Transverse colon (tissue), 4 donors: ENCODE measurements at regions not wholly inside any gene's neighbourhood (a gene's known extent, or its start where the extent isn't known, plus 50 kb on each side); places are given as distances from the start of the nearest gene placed in this dataset.

Source experiments
- DNase-seq: peaks from one replicate; pipeline ENCODE4 v3.0.0-alpha.2; 2019
- H3K27ac ChIP-seq, 4 donors: fragments of 200-600 bp; sonication (generic); 2 replicates each; pipeline ENCODE4 v1.5.1; 2016 to 2018; ENCODE audit warnings: inconsistent platforms in 4 of 4
- H3K27me3 ChIP-seq: fragments of 200-600 bp; sonication (generic); 2 replicates; pipeline ENCODE4 v1.5.1; 2017; ENCODE audit warnings: inconsistent platforms
- H3K36me3 ChIP-seq, 4 donors: fragments of 200-600 bp; sonication (generic); 2 replicates each; pipeline ENCODE4 v1.5.1; 2017 to 2019; ENCODE audit warnings: inconsistent platforms in 4 of 4
- H3K4me1 ChIP-seq, 4 donors: fragments of 200-600 bp; sonication (generic); 2 replicates each; pipeline ENCODE4 v1.5.1; 2017 to 2020; ENCODE audit warnings: inconsistent platforms in 4 of 4
- H3K4me3 ChIP-seq, 4 donors: fragments of 200-600 bp; sonication (generic); 1 replicate in 1 of 4; 2 replicates in 3 of 4; pipeline versions ENCODE4 v1.5.1 to v1.6.1; 2017 to 2019; ENCODE audit warnings: inconsistent platforms in 4 of 4
- H3K9me3 ChIP-seq, 2 donors: fragments of 200-600 bp; sonication (generic); 2 replicates each; pipeline ENCODE4 v1.5.1; 2017 to 2019; ENCODE audit warnings: inconsistent platforms in 2 of 2
- CTCF ChIP-seq, 5 experiments: fragments of 200-600 bp in 3 of 5; fragments of 450-650 bp in 2 of 5; sonication (generic) in 3 of 5; IDR thresholded peaks; 1 replicate in 2 of 5; 2 replicates in 3 of 5; pipeline ENCODE4 v1.5.1; 2016 to 2017; ENCODE audit warnings: antibody characterized with exemption in 5 of 5, inconsistent platforms in 3 of 5, mild to moderate bottlenecking in 2 of 5, moderate library complexity in 1 of 5
- EP300 ChIP-seq: sonication (generic); formaldehyde crosslinking; IDR thresholded peaks from one replicate; pipeline ENCODE4 v1.6.1; 2017; ENCODE audit warnings: antibody characterized with exemption, low read depth
- POLR2A ChIP-seq: fragments of 450-650 bp; IDR thresholded peaks from one replicate; pipeline ENCODE4 v1.6.1; 2016; ENCODE audit warnings: antibody characterized with exemption, mild to moderate bottlenecking, moderate library complexity
- POLR2AphosphoS5 ChIP-seq, 3 donors: sonication (generic); formaldehyde crosslinking; IDR thresholded peaks; one replicate each; pipeline ENCODE4 v1.6.1; 2016; ENCODE audit warnings: antibody characterized with exemption in 3 of 3
- WGBS, 2 donors: methylation state at CpG; one replicate each; pipeline ENCODE4 v1.1.5; 2018; ENCODE audit warnings: low coverage in 1 of 2; 5-methylcytosine and 5-hydroxymethylcytosine counted together
- in situ Hi-C, 4 donors: fragments of 200-750 bp; cut with MboI; loops; one replicate each; pipeline versions ENCODE4 v1.15.0 to v1.15.1; 2017; ENCODE audit warnings: low sequenced_read_pairs in 3 of 4, low pct_ligation_motif_present in 1 of 4, low pct_unique_long_range_greater_than_20kb in 1 of 4
- intact Hi-C: fragments of 100-400 bp; cut with DNase I; formaldehyde crosslinking; loops from one replicate; pipeline ENCODE4 v1.15.1; 2023; ENCODE audit warnings: low total_unique reads

DNA sequence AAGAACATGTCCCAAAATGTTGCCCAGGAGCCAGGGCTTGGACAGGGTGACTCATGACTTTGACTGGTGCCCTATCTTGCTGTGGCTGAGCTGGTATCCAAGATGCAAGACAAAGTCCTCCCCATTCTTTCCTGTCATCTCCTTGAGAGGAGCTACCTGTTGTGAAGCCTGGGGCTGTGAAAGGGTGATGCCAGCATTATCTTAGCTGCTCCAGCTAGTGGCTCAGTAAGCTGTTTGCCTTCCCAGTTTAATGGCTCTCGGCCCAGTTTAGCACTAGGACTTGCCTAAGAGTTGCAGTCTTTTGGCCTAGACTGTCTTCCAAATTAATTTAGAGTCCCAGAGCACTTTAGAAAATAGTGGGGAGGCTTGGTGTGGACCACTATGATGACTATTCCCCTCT lies 424.3 kb upstream of the NRG3 start:
- 43 to 50% methylated on average over 1 of the region's 1 CpG for WGBS, 2 donors
- Histone ChIP-seq H3K27me3 (no peaks in the 10 kb centered on the region), H3K4me1 (no peaks in the 10 kb centered on the region), H3K36me3 (no peaks in the 10 kb centered on the region), H3K27ac (no peak overlapping the region), H3K4me3 (no peak overlapping the region), H3K9me3 (peaks cover 0 to 6% of the 10 kb centered on the region in 2 donors)
- TF ChIP-seq POLR2A (no peak), CTCF (IDR thresholded peaks at IDR 0.05) (no peak), POLR2AphosphoS5 (IDR thresholded peaks at IDR 0.05) (no peak), EP300 (no peak)
- intact Hi-C loops: no loop called here
- in situ Hi-C loops: no loop called here
- DNase-seq: no peak

GRCh38 chr10:81472927-81473470 lies 402.0 kb upstream of the NRG3 start:
- TF ChIP-seq POLR2AphosphoS5 (IDR thresholded peaks at IDR 0.05): no peak
- no peak for TF ChIP-seq POLR2A
- TF ChIP-seq CTCF (IDR thresholded peaks at IDR 0.05): no peak
- no peak for TF ChIP-seq EP300
- Histone ChIP-seq H3K27me3 (no peaks in the 10 kb centered on the region), H3K27ac (no peak overlapping the region), H3K36me3 (no peaks in the 10 kb centered on the region), H3K4me1 (no peaks in the 10 kb centered on the region), H3K9me3 (no peaks in the 10 kb centered on the region), H3K4me3 (no peak overlapping the region)
- no peak for DNase-seq
- 75% methylated on average over 11 of the region's 11 CpGs; no CpG with 5 or more reads in 1 of the 2 donors for WGBS, 2 donors
- intact Hi-C loops: no loop called here
- in situ Hi-C loops: no loop called here

DNA sequence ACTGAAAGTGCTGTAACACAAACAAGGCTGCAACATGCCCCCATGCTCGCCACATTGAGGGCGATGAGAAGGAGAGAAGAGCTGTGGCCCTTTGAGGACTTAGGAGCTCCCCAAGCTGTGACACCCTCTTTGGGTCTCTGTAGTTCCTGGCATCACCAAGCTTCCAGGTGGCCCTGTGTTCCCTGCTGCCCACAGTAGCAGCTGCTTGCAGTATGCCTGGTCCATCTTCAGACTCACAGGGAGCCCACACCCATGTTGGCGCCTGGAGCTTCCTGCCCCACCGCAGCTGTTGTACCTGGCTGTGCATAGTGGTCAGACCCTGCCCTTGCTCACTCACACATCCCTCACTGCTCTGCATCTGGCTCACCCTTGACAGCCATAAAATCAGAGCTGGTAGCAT lies 401.2 kb upstream of the NRG3 start:
- H3K4me1 ChIP-seq: no peaks in the 10 kb centered on the region
- H3K9me3 ChIP-seq: no peaks in the 10 kb centered on the region
- TF ChIP-seq POLR2AphosphoS5 (IDR thresholded peaks at IDR 0.05): no peak
- no peak for TF ChIP-seq POLR2A
- no peak for TF ChIP-seq EP300
- no peak overlapping the region for H3K4me3 ChIP-seq
- no peaks in the 10 kb centered on the region for H3K27me3 ChIP-seq
- intact Hi-C loops: no loop called here
- H3K36me3 ChIP-seq: no peaks in the 10 kb centered on the region
- H3K27ac ChIP-seq: no peak overlapping the region
- no peak for DNase-seq
- 67 to 97% methylated on average over 1 to 4 of the region's 4 CpGs for WGBS, 2 donors
- in situ Hi-C loops: no loop called here

DNA sequence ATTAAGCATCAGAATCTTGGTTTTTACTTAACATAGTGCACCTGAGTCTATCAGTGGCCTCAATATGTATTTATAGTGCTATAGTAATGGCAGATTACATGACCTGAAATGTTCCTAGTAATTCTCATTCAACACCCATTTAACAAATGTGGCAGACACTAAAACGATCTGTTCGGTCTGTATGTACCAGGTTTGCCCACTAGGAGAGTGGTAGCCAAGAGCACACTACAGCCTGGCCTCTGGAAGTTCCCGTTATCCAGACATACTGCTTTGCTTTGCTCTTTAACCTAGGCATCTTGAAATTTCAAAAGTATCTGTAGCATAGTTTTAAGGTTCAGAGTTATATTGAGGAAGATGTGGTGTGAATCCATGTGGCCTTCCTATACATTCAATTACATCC lies 395.7 kb upstream of the NRG3 start:
- no peak for DNase-seq
- H3K4me1 ChIP-seq: no peaks in the 10 kb centered on the region
- no peak overlapping the region for H3K27ac ChIP-seq
- 80 to 84% methylated on average over 3 of the region's 3 CpGs for WGBS, 2 donors
- H3K4me3 ChIP-seq: no peak overlapping the region
- H3K36me3 ChIP-seq: no peaks in the 10 kb centered on the region
- in situ Hi-C loops (no loop called here), intact Hi-C loops (no loop called here)
- TF ChIP-seq POLR2A (no peak), POLR2AphosphoS5 (IDR thresholded peaks at IDR 0.05) (no peak), EP300 (no peak), CTCF (IDR thresholded peaks at IDR 0.05) (no peak)
- no peaks in the 10 kb centered on the region for H3K27me3 ChIP-seq
- H3K9me3 ChIP-seq: no peaks in the 10 kb centered on the region

GRCh38 chr10:81496626-81497025 lies 378.4 kb upstream of the NRG3 start:
- intact Hi-C loops: no loop called here
- no peaks in the 10 kb centered on the region for H3K27me3 ChIP-seq
- no peaks in the 10 kb centered on the region for H3K9me3 ChIP-seq
- H3K36me3 ChIP-seq: no peaks in the 10 kb centered on the region
- DNase-seq: no peak
- H3K4me1 ChIP-seq: no peaks in the 10 kb centered on the region
- no peak for TF ChIP-seq POLR2AphosphoS5 (IDR thresholded peaks at IDR 0.05)
- no peak for TF ChIP-seq CTCF (IDR thresholded peaks at IDR 0.05)
- no peak for TF ChIP-seq POLR2A
- TF ChIP-seq EP300: no peak
- in situ Hi-C loops: no loop called here
- H3K27ac ChIP-seq: no peak overlapping the region
- H3K4me3 ChIP-seq: no peak overlapping the region
